Right lobe of liver (tissue), 4 donors: ENCODE measurements at regions not wholly inside any gene's neighbourhood (a gene's known extent, or its start where the extent isn't known, plus 50 kb on each side); places are given as distances from the start of the nearest gene placed in this dataset.

Source experiments
- POLR2A ChIP-seq: fragments of 450-650 bp; IDR thresholded peaks from one replicate; pipeline ENCODE4 v1.6.1; 2017; ENCODE audit warnings: antibody characterized with exemption, mild to moderate bottlenecking
- TF ChIP-seq, protein P1 (sequence below), 4 donors: fragments of 200-600 bp in 3 of 4; fragments of 450-650 bp in 1 of 4; IDR thresholded peaks; one replicate each; pipeline versions ENCODE4 v1.5.1 to v1.8.0; 2016 to 2022; ENCODE audit warnings: antibody characterized with exemption in 4 of 4, mild to moderate bottlenecking in 2 of 4
- donor health status: DM: no; HTN: no; CAD: no.
- donor health status: DM: no; HTN: no; CAD: no.
- donor health status: DM: no; HTN: yes; CAD: no.

GRCh38 chr6:115545672-115545986 is 515.1 kb downstream of the FRK start:
- TF ChIP-seq POLR2A = no peak
- TF ChIP-seq, protein P1, sequence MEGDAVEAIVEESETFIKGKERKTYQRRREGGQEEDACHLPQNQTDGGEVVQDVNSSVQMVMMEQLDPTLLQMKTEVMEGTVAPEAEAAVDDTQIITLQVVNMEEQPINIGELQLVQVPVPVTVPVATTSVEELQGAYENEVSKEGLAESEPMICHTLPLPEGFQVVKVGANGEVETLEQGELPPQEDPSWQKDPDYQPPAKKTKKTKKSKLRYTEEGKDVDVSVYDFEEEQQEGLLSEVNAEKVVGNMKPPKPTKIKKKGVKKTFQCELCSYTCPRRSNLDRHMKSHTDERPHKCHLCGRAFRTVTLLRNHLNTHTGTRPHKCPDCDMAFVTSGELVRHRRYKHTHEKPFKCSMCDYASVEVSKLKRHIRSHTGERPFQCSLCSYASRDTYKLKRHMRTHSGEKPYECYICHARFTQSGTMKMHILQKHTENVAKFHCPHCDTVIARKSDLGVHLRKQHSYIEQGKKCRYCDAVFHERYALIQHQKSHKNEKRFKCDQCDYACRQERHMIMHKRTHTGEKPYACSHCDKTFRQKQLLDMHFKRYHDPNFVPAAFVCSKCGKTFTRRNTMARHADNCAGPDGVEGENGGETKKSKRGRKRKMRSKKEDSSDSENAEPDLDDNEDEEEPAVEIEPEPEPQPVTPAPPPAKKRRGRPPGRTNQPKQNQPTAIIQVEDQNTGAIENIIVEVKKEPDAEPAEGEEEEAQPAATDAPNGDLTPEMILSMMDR (IDR thresholded peaks at IDR 0.05) = no peak
